OCI-LY1 (cell line): ENCODE measurements at regions not wholly inside any gene's neighbourhood (a gene's known extent, or its start where the extent isn't known, plus 50 kb on each side); places are given as distances from the start of the nearest gene placed in this dataset.

ENCODE experiments used
- H2AFZ ChIP-seq: fragments of 200-600 bp; sonication (generic), shearing (Covaris generic); 2 replicates; pipeline ENCODE4 v1.6.0; 2014; ENCODE audit warnings: antibody characterized with exemption, mild to moderate bottlenecking, low read length
- H3F3A ChIP-seq: fragments of 200-600 bp; sonication (generic), shearing (Covaris generic); 2 replicates; pipeline ENCODE4 v1.6.0; 2014; ENCODE audit warnings: mild to moderate bottlenecking, antibody characterized with exemption, low read length, moderate library complexity; ENCODE audit not compliant: insufficient read depth
- H3K27ac ChIP-seq: fragments of 200-600 bp; sonication (generic); 2 replicates; pipeline ENCODE4 v1.5.1; 2014; ENCODE audit warnings: low read length, mixed run types, mild to moderate bottlenecking, low read depth; ENCODE audit not compliant: poor library complexity, severe bottlenecking
- H3K27me3 ChIP-seq: fragments of 200-600 bp; sonication (generic); 2 replicates; pipeline ENCODE4 v1.6.0; 2014; ENCODE audit warnings: antibody characterized with exemption, mild to moderate bottlenecking, low read length, moderate library complexity; ENCODE audit not compliant: insufficient read depth
- H3K36me3 ChIP-seq: fragments of 200-600 bp; sonication (generic); 2 replicates; pipeline ENCODE4 v1.6.1; 2014; ENCODE audit warnings: mild to moderate bottlenecking, antibody characterized with exemption, low read length, moderate library complexity, mixed read lengths; ENCODE audit not compliant: insufficient read depth
- H3K4me1 ChIP-seq: fragments of 200-600 bp; sonication (generic); 2 replicates; pipeline ENCODE4 v1.5.1; 2014; ENCODE audit warnings: mild to moderate bottlenecking, low read length, moderate library complexity; ENCODE audit not compliant: insufficient read depth, severe bottlenecking
- H3K4me2 ChIP-seq: fragments of 200-600 bp; sonication (generic), shearing (Covaris generic); 2 replicates; pipeline ENCODE4 v1.6.1; 2014; ENCODE audit warnings: low read length
- H3K4me3 ChIP-seq: fragments of 200-600 bp; sonication (generic); 2 replicates; pipeline ENCODE4 v1.5.1; 2014; ENCODE audit warnings: low read length, low read depth, mild to moderate bottlenecking, mixed read lengths; ENCODE audit not compliant: poor library complexity, severe bottlenecking
- H3K79me2 ChIP-seq: fragments of 200-600 bp; shearing (Covaris generic); 2 replicates; pipeline ENCODE4 v1.6.1; 2016; ENCODE audit warnings: mixed run types, low read length, mixed read lengths; ENCODE audit not compliant: insufficient read depth
- H3K9ac ChIP-seq: fragments of 200-600 bp; sonication (generic), shearing (Covaris generic); 2 replicates; pipeline ENCODE4 v1.6.1; 2014; ENCODE audit warnings: mild to moderate bottlenecking, low read length, mixed read lengths
- H3K9me2 ChIP-seq: fragments of 200-600 bp; sonication (generic), shearing (Covaris generic); 2 replicates; pipeline ENCODE4 v1.6.1; 2014; ENCODE audit warnings: low read depth, mild to moderate bottlenecking, low read length, mixed read lengths
- H3K9me3 ChIP-seq: fragments of 200-600 bp; shearing (Covaris generic); 2 replicates; pipeline ENCODE4 v1.6.1; 2014; ENCODE audit warnings: low read length, mixed read lengths
- H4K20me1 ChIP-seq: fragments of 200-600 bp; sonication (generic), shearing (Covaris generic); 2 replicates; pipeline ENCODE4 v1.6.0; 2016; ENCODE audit warnings: mild to moderate bottlenecking, low read length; ENCODE audit not compliant: insufficient read depth
- CTCF ChIP-seq: fragments of 200-600 bp; sonication (generic), shearing (Covaris generic); IDR thresholded peaks from 2 replicates; pipeline ENCODE4 v1.5.1; 2017; ENCODE audit warnings: mild to moderate bottlenecking, antibody characterized with exemption, low read length, moderate library complexity, mixed read lengths
- EZH2 ChIP-seq: fragments of 200-600 bp; sonication (generic), shearing (Covaris generic); IDR thresholded peaks from 2 replicates; pipeline ENCODE4 v1.8.0; 2017; ENCODE audit warnings: borderline replicate concordance, mixed run types, mild to moderate bottlenecking, antibody characterized with exemption, low read length, moderate library complexity, mixed read lengths

- H3K9me2 ChIP-seq: no peaks in the 10 kb centered on the region
- no peaks in the 10 kb centered on the region for H3K9me3 ChIP-seq
- H3K79me2 ChIP-seq: no peaks in the 10 kb centered on the region
- no peak overlapping the region for H3K4me2 ChIP-seq
- H3K27ac ChIP-seq: no peak overlapping the region
- no peaks in the 10 kb centered on the region for H3K4me1 ChIP-seq
- no peak overlapping the region for H3K9ac ChIP-seq
- H3K27me3 ChIP-seq: peaks cover 4% of the 10 kb centered on the region
- H3K36me3 ChIP-seq: no peaks in the 10 kb centered on the region
- no peaks in the 10 kb centered on the region for H4K20me1 ChIP-seq
- no peaks in the 10 kb centered on the region for H3F3A ChIP-seq
- no peak overlapping the region for H2AFZ ChIP-seq
- TF ChIP-seq CTCF (no peak), EZH2 (no peak)
- no peak overlapping the region for H3K4me3 ChIP-seq
These were observed 62.6 kb downstream of the DLL1 start for GRCh38 chr6:170227996-170228945.

- H3K4me3 ChIP-seq: no peak overlapping the region
- no peaks in the 10 kb centered on the region for H3K79me2 ChIP-seq
- no peak overlapping the region for H3K27ac ChIP-seq
- H3K4me2 ChIP-seq: no peak overlapping the region
- H3K9ac ChIP-seq: no peak overlapping the region
- no peaks in the 10 kb centered on the region for H3K9me3 ChIP-seq
- H3K4me1 ChIP-seq: no peaks in the 10 kb centered on the region
- H3K36me3 ChIP-seq: no peaks in the 10 kb centered on the region
- H2AFZ ChIP-seq: no peak overlapping the region
- peaks cover 4% of the 10 kb centered on the region for H3K27me3 ChIP-seq
- no peaks in the 10 kb centered on the region for H4K20me1 ChIP-seq
- H3K9me2 ChIP-seq: no peaks in the 10 kb centered on the region
- H3F3A ChIP-seq: no peaks in the 10 kb centered on the region
- no peak for TF ChIP-seq CTCF
- TF ChIP-seq EZH2: no peak
These were observed 63.3 kb downstream of the DLL1 start for GRCh38 chr6:170227521-170227983.

- H3K27me3 ChIP-seq: peaks cover 4% of the 10 kb centered on the region; the same call in 1 of the 2 replicates
- H3K9me3 ChIP-seq: no peaks in the 10 kb centered on the region
- H3K4me1 ChIP-seq: no peaks in the 10 kb centered on the region
These were observed 64.2 kb downstream of the DLL1 start for GRCh38 chr6:170226647-170227046.

More at GRCh38 chr6:170226647-170227046, 64.2 kb downstream of the DLL1 start:
- TF ChIP-seq CTCF: no peak
- TF ChIP-seq EZH2: no peak
- no peak overlapping the region for H2AFZ ChIP-seq
- no peaks in the 10 kb centered on the region for H3K9me2 ChIP-seq
- H3K27ac ChIP-seq: no peak overlapping the region
- no peak overlapping the region for H3K9ac ChIP-seq
- no peaks in the 10 kb centered on the region for H3K36me3 ChIP-seq
- no peak overlapping the region for H3K4me3 ChIP-seq
- no peaks in the 10 kb centered on the region for H4K20me1 ChIP-seq
- no peak overlapping the region for H3K4me2 ChIP-seq
- H3K79me2 ChIP-seq: no peaks in the 10 kb centered on the region
- no peaks in the 10 kb centered on the region for H3F3A ChIP-seq
